Stomach smooth muscle (tissue), 2 donors: ENCODE measurements at regions not wholly inside any gene's neighbourhood (a gene's known extent, or its start where the extent isn't known, plus 50 kb on each side); places are given as distances from the start of the nearest gene placed in this dataset.
"Not testable (repeated sequence)": the region's sequence is repeated elsewhere in the genome, so short reads cannot be mapped to it uniquely, and the experiment has no call there.

Experiments
- H3K27ac ChIP-seq: one replicate; pipeline ENCODE4 v1.7.0; 2013; ENCODE audit warnings: mild to moderate bottlenecking, low read length, inconsistent platforms
- H3K27me3 ChIP-seq, 2 donors: one replicate each; pipeline ENCODE4 v1.7.0; 2013; ENCODE audit warnings: low read length in 2 of 2; ENCODE audit not compliant: insufficient read depth in 2 of 2, control insufficient read depth in 1 of 2
- H3K36me3 ChIP-seq, 2 donors: one replicate each; pipeline ENCODE4 v1.7.0; 2013; ENCODE audit warnings: low read length in 2 of 2; ENCODE audit not compliant: control insufficient read depth in 2 of 2, insufficient read depth in 2 of 2
- H3K4me1 ChIP-seq: one replicate; pipeline ENCODE4 v1.7.0; 2013; ENCODE audit warnings: low read length; ENCODE audit not compliant: control insufficient read depth, insufficient read depth
- H3K4me3 ChIP-seq, 2 donors: one replicate each; pipeline ENCODE4 v1.7.0; 2013; ENCODE audit warnings: low read length in 2 of 2
- H3K9ac ChIP-seq, 2 donors: one replicate each; pipeline ENCODE4 v1.7.0; 2013; ENCODE audit warnings: low read length in 2 of 2, mild to moderate bottlenecking in 1 of 2
- H3K9me3 ChIP-seq, 2 donors: one replicate each; pipeline ENCODE4 v1.7.0; 2013; ENCODE audit warnings: low read length in 2 of 2; ENCODE audit not compliant: control insufficient read depth in 2 of 2
- donor health status: healthy.
- donor health status: Pancreatic carcinoma.

- H3K36me3 ChIP-seq, result no peaks in the 10 kb centered on the region
- H3K27me3 ChIP-seq, result peaks cover 0 to 2% of the 10 kb centered on the region in 2 donors
- no peaks in the 10 kb centered on the region for H3K4me1 ChIP-seq
- H3K4me3 ChIP-seq, result no peak overlapping the region
- no peak overlapping the region for H3K27ac ChIP-seq
- no peak overlapping the region for H3K9ac ChIP-seq
- no peaks in the 10 kb centered on the region for H3K9me3 ChIP-seq
These were observed 137.3 kb upstream of the FHL2 start for GRCh38 chr2:105536175-105536574.

DNA sequence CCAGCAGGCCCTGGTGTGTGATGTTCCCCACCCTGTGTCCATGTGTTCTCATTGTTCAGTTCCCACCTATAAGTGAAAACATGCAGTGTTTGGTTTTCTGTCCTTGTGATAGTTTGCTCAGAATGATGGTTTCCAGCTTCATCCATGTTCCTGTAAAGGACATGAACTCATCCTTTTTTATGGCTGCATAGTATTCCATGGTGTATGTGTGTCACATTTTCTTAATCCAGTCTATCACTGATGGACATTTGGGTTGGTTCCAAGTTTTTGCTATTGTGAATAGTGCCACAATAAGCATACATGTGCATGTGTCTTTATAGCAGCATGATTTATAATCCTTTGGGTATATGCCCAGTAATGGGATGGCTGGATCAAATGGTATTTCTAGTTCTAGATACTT lies 130.4 kb upstream of the FHL2 start:
- H3K27me3 ChIP-seq, H3K4me1 ChIP-seq, H3K9ac ChIP-seq, H3K9me3 ChIP-seq, H3K4me3 ChIP-seq, H3K27ac ChIP-seq, H3K36me3 ChIP-seq: not testable (repeated sequence)

DNA sequence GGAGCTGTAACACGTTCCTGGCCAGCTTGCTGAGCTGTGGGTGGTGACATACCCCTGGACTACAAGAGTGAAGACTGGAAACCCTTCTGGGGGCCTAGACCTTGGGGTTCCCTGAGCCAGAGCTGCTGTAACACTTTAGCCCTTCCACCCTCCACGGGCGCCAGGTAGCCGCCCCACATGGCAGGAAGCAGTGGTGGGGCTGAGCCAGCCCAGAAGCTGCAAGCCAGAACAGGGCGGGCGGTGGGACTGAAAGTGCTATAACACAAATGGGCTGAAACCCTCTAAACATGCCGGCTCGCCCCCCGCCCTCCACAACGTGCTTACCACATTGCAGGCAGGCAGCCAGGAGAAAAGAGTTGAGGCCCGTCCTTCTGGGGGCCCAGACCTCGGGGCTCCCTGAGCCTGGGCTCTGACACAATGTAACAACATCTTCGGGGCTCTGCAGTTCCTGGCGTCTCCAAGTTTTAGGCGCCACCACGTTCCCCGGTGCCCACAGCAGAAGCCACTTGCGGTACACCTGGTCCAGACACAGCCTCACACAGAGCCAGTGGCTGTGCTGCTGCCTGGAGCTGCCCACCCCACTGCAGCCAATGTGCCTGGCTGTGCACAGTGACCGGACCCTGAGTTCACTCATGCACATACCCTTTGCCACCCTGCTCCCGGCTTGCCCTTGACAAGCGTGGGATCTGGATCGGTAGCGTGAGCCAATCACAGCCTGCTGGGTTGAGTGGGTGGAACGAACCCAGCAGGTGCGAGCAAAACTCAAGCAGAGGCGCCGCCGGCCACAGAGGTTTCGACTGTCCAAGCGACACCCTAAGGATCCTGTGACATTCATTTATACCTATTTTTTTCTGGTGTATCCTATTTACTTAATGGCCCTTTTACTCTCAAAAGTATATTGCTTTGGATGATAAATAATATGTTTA lies 127.4 kb upstream of the FHL2 start:
- no peaks in the 10 kb centered on the region for H3K27me3 ChIP-seq
- H3K9ac ChIP-seq, result no peak overlapping the region
- no peak overlapping the region for H3K27ac ChIP-seq
- no peaks in the 10 kb centered on the region for H3K4me1 ChIP-seq
- H3K36me3 ChIP-seq, result no peaks in the 10 kb centered on the region
- no peak overlapping the region for H3K4me3 ChIP-seq
- no peaks in the 10 kb centered on the region for H3K9me3 ChIP-seq

GRCh38 chr2:105525201-105525600 lies 126.3 kb upstream of the FHL2 start:
- H3K4me1 ChIP-seq, result no peaks in the 10 kb centered on the region
- no peak overlapping the region for H3K27ac ChIP-seq
- H3K4me3 ChIP-seq, result no peak overlapping the region
- H3K9ac ChIP-seq, result no peak overlapping the region
- H3K27me3 ChIP-seq, result no peaks in the 10 kb centered on the region
- no peaks in the 10 kb centered on the region for H3K9me3 ChIP-seq
- H3K36me3 ChIP-seq, result no peaks in the 10 kb centered on the region

- Histone ChIP-seq H3K4me3 (no peak overlapping the region), H3K36me3 (no peaks in the 10 kb centered on the region), H3K27me3 (no peaks in the 10 kb centered on the region), H3K9ac (no peak overlapping the region), H3K27ac (no peak overlapping the region), H3K9me3 (no peaks in the 10 kb centered on the region), H3K4me1 (peaks cover 9% of the 10 kb centered on the region)
These were observed 123.8 kb upstream of the FHL2 start for GRCh38 chr2:105522645-105523044.

- Histone ChIP-seq H3K27ac (no peak overlapping the region), H3K9ac (no peak overlapping the region), H3K4me1 (peaks cover 16% of the 10 kb centered on the region), H3K9me3 (no peaks in the 10 kb centered on the region), H3K36me3 (no peaks in the 10 kb centered on the region), H3K4me3 (no peak overlapping the region), H3K27me3 (no peaks in the 10 kb centered on the region)
These were observed 122.8 kb upstream of the FHL2 start for GRCh38 chr2:105521616-105522015.

GRCh38 chr2:105521176-105521575 lies 122.3 kb upstream of the FHL2 start:
- H3K4me3 ChIP-seq, result no peak overlapping the region
- H3K9ac ChIP-seq, result no peak overlapping the region
- H3K27ac ChIP-seq, result no peak overlapping the region
- no peaks in the 10 kb centered on the region for H3K36me3 ChIP-seq
- peaks cover 18% of the 10 kb centered on the region for H3K4me1 ChIP-seq
- no peaks in the 10 kb centered on the region for H3K27me3 ChIP-seq
- no peaks in the 10 kb centered on the region for H3K9me3 ChIP-seq

- H3K4me1 ChIP-seq, result peaks cover 29% of the 10 kb centered on the region
- H3K27me3 ChIP-seq, result no peaks in the 10 kb centered on the region
- no peak overlapping the region for H3K27ac ChIP-seq
- no peak overlapping the region for H3K9ac ChIP-seq
- H3K9me3 ChIP-seq, result no peaks in the 10 kb centered on the region
- H3K4me3 ChIP-seq, result no peak overlapping the region
- no peaks in the 10 kb centered on the region for H3K36me3 ChIP-seq
These were observed 120.7 kb upstream of the FHL2 start for GRCh38 chr2:105519516-105519915.

- H3K9ac ChIP-seq, result no peak overlapping the region
- H3K4me3 ChIP-seq, result no peak overlapping the region
- no peak overlapping the region for H3K27ac ChIP-seq
- no peaks in the 10 kb centered on the region for H3K36me3 ChIP-seq
- H3K9me3 ChIP-seq, result no peaks in the 10 kb centered on the region
- no peaks in the 10 kb centered on the region for H3K27me3 ChIP-seq
- peaks cover 29% of the 10 kb centered on the region for H3K4me1 ChIP-seq
These were observed 120.0 kb upstream of the FHL2 start for GRCh38 chr2:105518897-105519296.

GRCh38 chr2:105517814-105518705 lies 119.2 kb upstream of the FHL2 start:
- H3K4me3 ChIP-seq, result no peak overlapping the region
- H3K27ac ChIP-seq, result no peak overlapping the region
- no peaks in the 10 kb centered on the region for H3K36me3 ChIP-seq
- H3K27me3 ChIP-seq, result no peaks in the 10 kb centered on the region
- no peak overlapping the region for H3K9ac ChIP-seq
- no peaks in the 10 kb centered on the region for H3K9me3 ChIP-seq
- peaks cover 29% of the 10 kb centered on the region for H3K4me1 ChIP-seq
